ENCODE measurements at regions not wholly inside any gene's neighbourhood (a gene's known extent, or its start where the extent isn't known, plus 50 kb on each side); places are given as distances from the start of the nearest gene placed in this dataset.

DNA sequence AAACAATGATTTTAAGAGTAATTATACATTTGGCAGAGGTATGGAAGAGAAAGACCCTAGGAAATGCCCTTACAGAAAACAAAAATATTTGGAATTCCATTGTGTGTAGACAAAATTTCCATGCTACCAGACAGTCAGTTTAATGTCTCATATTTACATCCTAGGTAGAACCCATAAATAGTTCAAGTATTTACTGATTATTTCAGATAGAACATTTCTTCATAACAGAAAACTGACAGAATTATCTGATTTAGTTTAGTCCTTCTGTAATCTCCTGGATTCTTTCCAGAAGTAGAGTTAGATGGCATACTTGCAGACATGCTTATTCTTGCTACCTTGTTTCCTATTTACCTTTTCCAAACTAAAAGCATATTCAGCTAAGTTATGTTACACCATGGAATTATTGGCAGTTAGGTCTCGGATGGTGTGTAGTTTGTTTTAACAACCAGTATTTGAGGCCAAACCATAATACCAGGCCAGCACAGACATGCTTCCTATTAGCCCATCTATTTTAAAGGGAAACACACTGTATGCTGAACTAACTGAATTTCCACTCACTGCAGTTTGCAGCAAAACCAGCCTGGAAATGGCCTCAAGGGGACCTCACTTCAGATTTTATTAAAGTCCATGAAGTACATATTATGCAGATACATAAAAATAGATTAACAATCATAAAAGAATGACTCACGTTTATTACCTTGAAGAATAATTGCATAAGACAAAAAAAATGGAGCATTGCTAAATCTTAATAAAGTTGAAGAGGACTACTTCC, 126.6 kb upstream of the LRIG3 start:
- H3K27me3 ChIP-seq: no peaks in the 10 kb centered on the region
- DNase-seq (no peak), ATAC-seq (no peak)
- H3K4me1 ChIP-seq: peaks cover 4% of the 10 kb centered on the region
- no peak overlapping the region for H3K27ac ChIP-seq
- H3K9me3 ChIP-seq: no peaks in the 10 kb centered on the region
- H3K4me3 ChIP-seq: no peak overlapping the region
- no peak for TF ChIP-seq POLR2A (IDR thresholded peaks at IDR 0.05)
- TF ChIP-seq, protein P1, sequence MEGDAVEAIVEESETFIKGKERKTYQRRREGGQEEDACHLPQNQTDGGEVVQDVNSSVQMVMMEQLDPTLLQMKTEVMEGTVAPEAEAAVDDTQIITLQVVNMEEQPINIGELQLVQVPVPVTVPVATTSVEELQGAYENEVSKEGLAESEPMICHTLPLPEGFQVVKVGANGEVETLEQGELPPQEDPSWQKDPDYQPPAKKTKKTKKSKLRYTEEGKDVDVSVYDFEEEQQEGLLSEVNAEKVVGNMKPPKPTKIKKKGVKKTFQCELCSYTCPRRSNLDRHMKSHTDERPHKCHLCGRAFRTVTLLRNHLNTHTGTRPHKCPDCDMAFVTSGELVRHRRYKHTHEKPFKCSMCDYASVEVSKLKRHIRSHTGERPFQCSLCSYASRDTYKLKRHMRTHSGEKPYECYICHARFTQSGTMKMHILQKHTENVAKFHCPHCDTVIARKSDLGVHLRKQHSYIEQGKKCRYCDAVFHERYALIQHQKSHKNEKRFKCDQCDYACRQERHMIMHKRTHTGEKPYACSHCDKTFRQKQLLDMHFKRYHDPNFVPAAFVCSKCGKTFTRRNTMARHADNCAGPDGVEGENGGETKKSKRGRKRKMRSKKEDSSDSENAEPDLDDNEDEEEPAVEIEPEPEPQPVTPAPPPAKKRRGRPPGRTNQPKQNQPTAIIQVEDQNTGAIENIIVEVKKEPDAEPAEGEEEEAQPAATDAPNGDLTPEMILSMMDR (IDR thresholded peaks at IDR 0.05): no peak
- intact Hi-C loops (cut with DNase I): no loop called here
- WGBS, 2 donors: 64 to 66% methylated on average over 2 of the region's 2 CpGs
- H3K36me3 ChIP-seq (replicated peaks in 1 of 2; ENCODE audit: insufficient read depth in 1 of 2, low read depth in 2 of 2): no peaks in the 10 kb centered on the region

GRCh38 chr12:59044791-59045190, 124.5 kb upstream of the LRIG3 start:
- ATAC-seq: no peak
- no peaks in the 10 kb centered on the region for H3K9me3 ChIP-seq
- intact Hi-C loops (cut with DNase I): no loop called here
- no peak overlapping the region for H3K4me3 ChIP-seq
- 28 to 35% methylated on average over 2 of the region's 2 CpGs for WGBS, 2 donors
- H3K36me3 ChIP-seq (replicated peaks in 1 of 2; ENCODE audit: insufficient read depth in 1 of 2, low read depth in 2 of 2): no peaks in the 10 kb centered on the region
- H3K27ac ChIP-seq: no peak overlapping the region
- DNase-seq: no peak
- TF ChIP-seq, protein P1 (IDR thresholded peaks at IDR 0.05): no peak
- TF ChIP-seq POLR2A (IDR thresholded peaks at IDR 0.05): no peak
- H3K27me3 ChIP-seq: no peaks in the 10 kb centered on the region
- H3K4me1 ChIP-seq: peaks cover 15% of the 10 kb centered on the region

GRCh38 chr12:59041241-59042121, 121.2 kb upstream of the LRIG3 start:
- peaks cover 20% of the 10 kb centered on the region for H3K4me1 ChIP-seq
- DNase-seq: no peak
- H3K27ac ChIP-seq: peak overlapping the region in 1 of 4 donors; percentile 46
- intact Hi-C loops (cut with DNase I): no loop called here
- ATAC-seq: peak; percentile 64
- no peak overlapping the region for H3K4me3 ChIP-seq
- TF ChIP-seq, protein P1 (IDR thresholded peaks at IDR 0.05): no peak
- TF ChIP-seq POLR2A (IDR thresholded peaks at IDR 0.05): no peak
- no peaks in the 10 kb centered on the region for H3K36me3 ChIP-seq (replicated peaks in 1 of 2; ENCODE audit: insufficient read depth in 1 of 2, low read depth in 2 of 2)
- no peaks in the 10 kb centered on the region for H3K9me3 ChIP-seq
- H3K27me3 ChIP-seq: no peaks in the 10 kb centered on the region
- WGBS, 2 donors: 40 to 54% methylated on average over 4 of the region's 4 CpGs

DNA sequence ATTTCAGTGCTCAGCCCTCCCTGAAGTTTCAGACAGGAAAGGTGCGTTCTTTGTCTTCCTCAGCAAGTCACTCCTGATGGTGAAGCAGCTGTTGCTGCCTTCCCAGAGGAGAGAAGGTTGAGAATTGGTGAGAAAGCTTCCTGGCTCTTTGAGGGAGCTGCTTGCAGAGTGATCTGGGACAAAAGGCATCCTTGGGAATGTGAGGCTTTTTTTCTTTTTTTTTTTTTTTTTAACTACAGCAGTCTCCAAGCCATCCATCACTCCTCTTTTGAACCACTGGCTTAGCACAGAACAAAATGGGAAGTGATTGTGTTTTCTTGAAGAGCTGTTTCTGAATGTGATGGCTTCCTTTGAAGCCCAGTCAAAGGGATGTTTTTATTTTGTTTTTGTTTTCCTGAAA, 120.4 kb upstream of the LRIG3 start:
- no peak overlapping the region for H3K4me3 ChIP-seq
- peaks cover 20% of the 10 kb centered on the region for H3K4me1 ChIP-seq
- no peaks in the 10 kb centered on the region for H3K27me3 ChIP-seq
- no peak for ATAC-seq
- H3K36me3 ChIP-seq (replicated peaks in 1 of 2; ENCODE audit: insufficient read depth in 1 of 2, low read depth in 2 of 2): no peaks in the 10 kb centered on the region
- TF ChIP-seq, protein P1 (IDR thresholded peaks at IDR 0.05): no peak
- no peak for TF ChIP-seq POLR2A (IDR thresholded peaks at IDR 0.05)
- DNase-seq: no peak
- H3K27ac ChIP-seq: peak overlapping the region in 1 of 4 donors; percentile 26
- 50 to 59% methylated on average over 1 of the region's 1 CpG for WGBS, 2 donors
- intact Hi-C loops (cut with DNase I): no loop called here
- H3K9me3 ChIP-seq: no peaks in the 10 kb centered on the region
